Neural cell (in vitro differentiated cells): ENCODE measurements at regions not wholly inside any gene's neighbourhood (a gene's known extent, or its start where the extent isn't known, plus 50 kb on each side); places are given as distances from the start of the nearest gene placed in this dataset.
A peak's percentile ranks its signal among the peaks of the same experiment; 100 is the strongest.

ENCODE experiments used
- H2AFZ ChIP-seq: fragments of 200-600, 300-800 bp; sonication (generic), shearing (Covaris generic); 2 replicates; pipeline ENCODE4 v1.6.0; 2014; ENCODE audit warnings: low read depth, mild to moderate bottlenecking, antibody characterized with exemption, low read length, moderate library complexity
- H3F3A ChIP-seq: fragments of 200-600 bp; shearing (Covaris generic); 2 replicates; pipeline ENCODE4 v1.6.1; 2016; ENCODE audit warnings: mild to moderate bottlenecking, moderate library complexity, mixed read lengths, antibody characterized with exemption, low read length; ENCODE audit not compliant: insufficient read depth, poor library complexity, severe bottlenecking
- H3K27ac ChIP-seq: fragments of 200-600, 300-800 bp; sonication (generic), shearing (Covaris generic); 2 replicates; pipeline ENCODE4 v1.5.1; 2014; ENCODE audit warnings: mild to moderate bottlenecking, low read length, moderate library complexity
- H3K27me3 ChIP-seq: fragments of 300-800, 200-600 bp; sonication (generic), shearing (Covaris generic); 2 replicates; pipeline ENCODE4 v1.6.0; 2014; ENCODE audit warnings: mild to moderate bottlenecking, low read depth, low read length, moderate library complexity; ENCODE audit not compliant: insufficient read depth
- H3K36me3 ChIP-seq: fragments of 300-800, 200-600 bp; sonication (generic), shearing (Covaris generic); 2 replicates; pipeline ENCODE4 v1.5.1; 2014; ENCODE audit warnings: mild to moderate bottlenecking, antibody characterized with exemption, low read length, moderate library complexity; ENCODE audit not compliant: insufficient read depth
- H3K4me2 ChIP-seq: fragments of 300-800, 200-600 bp; sonication (generic), shearing (Covaris generic); 2 replicates; pipeline ENCODE4 v1.6.0; 2014; ENCODE audit warnings: mild to moderate bottlenecking, low read length
- H3K4me3 ChIP-seq: fragments of 300-800, 200-600 bp; sonication (generic), shearing (Covaris generic); 2 replicates; pipeline ENCODE4 v1.5.1; 2014; ENCODE audit warnings: mild to moderate bottlenecking, low read length, moderate library complexity
- H3K79me2 ChIP-seq: fragments of 200-600 bp; shearing (Covaris generic); replicated peaks from 2 replicates; pipeline ENCODE4 v1.6.0; 2014; ENCODE audit warnings: mild to moderate bottlenecking, low read length, moderate library complexity; ENCODE audit not compliant: insufficient read depth
- H3K9ac ChIP-seq: fragments of 300-800, 200-600 bp; sonication (generic), shearing (Covaris generic); 2 replicates; pipeline ENCODE4 v1.6.1; 2016; ENCODE audit warnings: mild to moderate bottlenecking, low read length, mixed read lengths
- H3K9me2 ChIP-seq: fragments of 200-600 bp; shearing (Covaris generic); 2 replicates; pipeline ENCODE4 v1.6.1; 2016; ENCODE audit warnings: mild to moderate bottlenecking, low read length, mixed read lengths; ENCODE audit not compliant: insufficient read depth
- H3K9me3 ChIP-seq: fragments of 200-600, 300-800 bp; sonication (generic), shearing (Covaris generic); 2 replicates; pipeline ENCODE4 v1.6.1; 2016; ENCODE audit warnings: mild to moderate bottlenecking, mixed run types, low read length, moderate library complexity, mixed read lengths
- H4K20me1 ChIP-seq: fragments of 200-600 bp; shearing (Covaris generic); 2 replicates; pipeline ENCODE4 v1.6.1; 2016; ENCODE audit warnings: mild to moderate bottlenecking, mixed run types; ENCODE audit not compliant: insufficient read depth
- MXI1 ChIP-seq: fragments of 450-650 bp; conservative IDR thresholded peaks from 2 replicates; pipeline ENCODE4 v1.6.1; 2014; ENCODE audit warnings: antibody characterized with exemption, mild to moderate bottlenecking; ENCODE audit not compliant: poor library complexity, severe bottlenecking
- POLR2AphosphoS5 ChIP-seq: IDR thresholded peaks from 2 replicates; pipeline ENCODE4 v1.6.1; 2012
- RAD21 ChIP-seq: fragments of 450-650 bp; conservative IDR thresholded peaks from 2 replicates; pipeline ENCODE4 v1.6.1; 2014; ENCODE audit warnings: antibody characterized with exemption, mild to moderate bottlenecking, moderate library complexity
- SMC3 ChIP-seq: fragments of 450-650 bp; conservative IDR thresholded peaks from 2 replicates; pipeline ENCODE4 v1.6.1; 2014; ENCODE audit warnings: antibody characterized with exemption, mild to moderate bottlenecking, moderate library complexity; ENCODE audit not compliant: poor library complexity
- TAF1 ChIP-seq: IDR thresholded peaks from 2 replicates; pipeline ENCODE4 v1.6.1; 2012; ENCODE audit warnings: low read depth
- TF ChIP-seq, protein P1 (sequence below): fragments of 450-650 bp; IDR thresholded peaks from 2 replicates; pipeline ENCODE4 v1.5.1; 2014; ENCODE audit warnings: antibody characterized with exemption, mild to moderate bottlenecking, moderate library complexity; ENCODE audit not compliant: poor library complexity, severe bottlenecking
- TF ChIP-seq, protein P2 (sequence below): IDR thresholded peaks from 2 replicates; pipeline ENCODE4 v1.6.1; 2012; ENCODE audit warnings: borderline replicate concordance

DNA sequence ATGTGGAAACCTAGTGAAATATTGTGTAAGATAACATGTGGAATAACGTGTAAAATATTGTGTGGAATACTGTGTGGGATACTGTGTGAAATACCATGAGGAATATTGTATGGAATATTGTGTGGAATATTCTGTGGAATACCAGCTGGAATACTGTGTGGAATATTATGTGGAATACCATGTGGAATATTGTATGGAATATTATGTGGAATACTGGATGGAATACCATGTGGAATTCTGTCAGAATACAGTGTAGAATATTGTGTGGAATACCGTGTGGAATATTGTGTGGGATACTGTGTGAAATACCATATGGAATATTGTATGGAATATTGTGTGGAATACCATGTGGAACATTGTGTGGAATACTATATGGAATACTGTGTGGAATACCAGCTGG, 134.6 kb upstream of the CHST15 start:
- Histone ChIP-seq H3K36me3 (no peaks in the 10 kb centered on the region), H3K9ac (no peak overlapping the region), H3K4me2 (no peak overlapping the region), H3K27me3 (no peaks in the 10 kb centered on the region), H3F3A (no peaks in the 10 kb centered on the region), H2AFZ (no peak overlapping the region), H4K20me1 (no peaks in the 10 kb centered on the region), H3K79me2 (no peaks in the 10 kb centered on the region), H3K9me3 (peaks cover 12% of the 10 kb centered on the region), H3K4me3 (no peak overlapping the region), H3K9me2 (no peaks in the 10 kb centered on the region), H3K27ac (no peak overlapping the region)
- TF ChIP-seq, protein P1, sequence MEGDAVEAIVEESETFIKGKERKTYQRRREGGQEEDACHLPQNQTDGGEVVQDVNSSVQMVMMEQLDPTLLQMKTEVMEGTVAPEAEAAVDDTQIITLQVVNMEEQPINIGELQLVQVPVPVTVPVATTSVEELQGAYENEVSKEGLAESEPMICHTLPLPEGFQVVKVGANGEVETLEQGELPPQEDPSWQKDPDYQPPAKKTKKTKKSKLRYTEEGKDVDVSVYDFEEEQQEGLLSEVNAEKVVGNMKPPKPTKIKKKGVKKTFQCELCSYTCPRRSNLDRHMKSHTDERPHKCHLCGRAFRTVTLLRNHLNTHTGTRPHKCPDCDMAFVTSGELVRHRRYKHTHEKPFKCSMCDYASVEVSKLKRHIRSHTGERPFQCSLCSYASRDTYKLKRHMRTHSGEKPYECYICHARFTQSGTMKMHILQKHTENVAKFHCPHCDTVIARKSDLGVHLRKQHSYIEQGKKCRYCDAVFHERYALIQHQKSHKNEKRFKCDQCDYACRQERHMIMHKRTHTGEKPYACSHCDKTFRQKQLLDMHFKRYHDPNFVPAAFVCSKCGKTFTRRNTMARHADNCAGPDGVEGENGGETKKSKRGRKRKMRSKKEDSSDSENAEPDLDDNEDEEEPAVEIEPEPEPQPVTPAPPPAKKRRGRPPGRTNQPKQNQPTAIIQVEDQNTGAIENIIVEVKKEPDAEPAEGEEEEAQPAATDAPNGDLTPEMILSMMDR, result no peak
- TF ChIP-seq, protein P2, sequence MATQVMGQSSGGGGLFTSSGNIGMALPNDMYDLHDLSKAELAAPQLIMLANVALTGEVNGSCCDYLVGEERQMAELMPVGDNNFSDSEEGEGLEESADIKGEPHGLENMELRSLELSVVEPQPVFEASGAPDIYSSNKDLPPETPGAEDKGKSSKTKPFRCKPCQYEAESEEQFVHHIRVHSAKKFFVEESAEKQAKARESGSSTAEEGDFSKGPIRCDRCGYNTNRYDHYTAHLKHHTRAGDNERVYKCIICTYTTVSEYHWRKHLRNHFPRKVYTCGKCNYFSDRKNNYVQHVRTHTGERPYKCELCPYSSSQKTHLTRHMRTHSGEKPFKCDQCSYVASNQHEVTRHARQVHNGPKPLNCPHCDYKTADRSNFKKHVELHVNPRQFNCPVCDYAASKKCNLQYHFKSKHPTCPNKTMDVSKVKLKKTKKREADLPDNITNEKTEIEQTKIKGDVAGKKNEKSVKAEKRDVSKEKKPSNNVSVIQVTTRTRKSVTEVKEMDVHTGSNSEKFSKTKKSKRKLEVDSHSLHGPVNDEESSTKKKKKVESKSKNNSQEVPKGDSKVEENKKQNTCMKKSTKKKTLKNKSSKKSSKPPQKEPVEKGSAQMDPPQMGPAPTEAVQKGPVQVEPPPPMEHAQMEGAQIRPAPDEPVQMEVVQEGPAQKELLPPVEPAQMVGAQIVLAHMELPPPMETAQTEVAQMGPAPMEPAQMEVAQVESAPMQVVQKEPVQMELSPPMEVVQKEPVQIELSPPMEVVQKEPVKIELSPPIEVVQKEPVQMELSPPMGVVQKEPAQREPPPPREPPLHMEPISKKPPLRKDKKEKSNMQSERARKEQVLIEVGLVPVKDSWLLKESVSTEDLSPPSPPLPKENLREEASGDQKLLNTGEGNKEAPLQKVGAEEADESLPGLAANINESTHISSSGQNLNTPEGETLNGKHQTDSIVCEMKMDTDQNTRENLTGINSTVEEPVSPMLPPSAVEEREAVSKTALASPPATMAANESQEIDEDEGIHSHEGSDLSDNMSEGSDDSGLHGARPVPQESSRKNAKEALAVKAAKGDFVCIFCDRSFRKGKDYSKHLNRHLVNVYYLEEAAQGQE, result peak; percentile 2

DNA sequence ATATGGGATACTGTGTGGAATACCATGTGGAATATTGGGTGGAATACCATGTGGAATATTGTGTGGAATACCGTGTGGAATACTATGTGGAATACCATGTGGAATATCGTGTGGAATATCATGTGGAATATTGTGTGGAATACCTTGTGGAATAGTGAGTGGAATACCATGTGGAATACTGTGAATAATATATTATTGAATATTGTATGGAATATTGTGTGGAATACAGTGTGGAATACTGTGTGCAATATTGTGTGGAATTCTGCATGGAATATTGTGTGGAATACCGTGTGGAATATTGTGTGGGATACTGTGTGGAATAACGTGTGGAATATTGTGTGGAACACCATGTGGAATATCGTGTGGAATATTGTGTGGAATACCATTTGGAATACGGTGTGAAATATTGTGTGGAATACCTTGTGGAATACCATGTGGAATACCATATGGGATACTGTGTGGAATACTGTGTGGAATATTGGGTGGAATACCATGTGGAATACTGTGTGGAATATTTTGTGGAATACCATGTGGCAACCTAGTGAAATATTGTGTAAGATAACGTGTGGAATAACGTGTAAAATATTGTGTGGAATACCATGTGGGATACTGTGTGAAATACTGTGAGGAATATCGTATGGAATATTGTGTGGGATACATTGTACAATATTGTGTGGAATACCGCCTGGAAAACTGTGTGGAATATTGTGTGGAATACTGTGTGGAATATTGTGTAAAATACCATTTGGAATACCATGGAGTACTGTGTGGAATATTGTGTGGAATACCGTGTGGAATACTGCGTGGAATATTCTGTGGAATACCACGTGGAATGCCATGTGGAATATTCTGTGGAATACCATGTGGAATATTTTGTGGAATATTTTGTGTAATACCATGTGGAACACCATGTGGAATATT, 133.9 kb upstream of the CHST15 start:
- no peaks in the 10 kb centered on the region for H3F3A ChIP-seq
- no peaks in the 10 kb centered on the region for H4K20me1 ChIP-seq
- peaks cover 12% of the 10 kb centered on the region for H3K9me3 ChIP-seq
- TF ChIP-seq POLR2AphosphoS5 (no peak), SMC3 (no peak), TAF1 (no peak), MXI1 (no peak), RAD21 (no peak)
- TF ChIP-seq, protein P1, result no peak
- TF ChIP-seq, protein P2, result peak; percentile 52
- no peaks in the 10 kb centered on the region for H3K9me2 ChIP-seq
- no peaks in the 10 kb centered on the region for H3K27me3 ChIP-seq
- no peak overlapping the region for H2AFZ ChIP-seq
- no peak overlapping the region for H3K9ac ChIP-seq
- no peaks in the 10 kb centered on the region for H3K36me3 ChIP-seq
- no peak overlapping the region for H3K4me3 ChIP-seq
- no peak overlapping the region for H3K27ac ChIP-seq
- no peaks in the 10 kb centered on the region for H3K79me2 ChIP-seq
- H3K4me2 ChIP-seq, result no peak overlapping the region
